GM21390 (cell line): ENCODE measurements at regions not wholly inside any gene's neighbourhood (a gene's known extent, or its start where the extent isn't known, plus 50 kb on each side); places are given as distances from the start of the nearest gene placed in this dataset.

Source experiments
- ATAC-seq: cut with Tn5 transposase; IDR thresholded peaks from one replicate; pipeline ENCODE4 v1.9.1; 2021; ENCODE audit not compliant: unreplicated experiment

DNA sequence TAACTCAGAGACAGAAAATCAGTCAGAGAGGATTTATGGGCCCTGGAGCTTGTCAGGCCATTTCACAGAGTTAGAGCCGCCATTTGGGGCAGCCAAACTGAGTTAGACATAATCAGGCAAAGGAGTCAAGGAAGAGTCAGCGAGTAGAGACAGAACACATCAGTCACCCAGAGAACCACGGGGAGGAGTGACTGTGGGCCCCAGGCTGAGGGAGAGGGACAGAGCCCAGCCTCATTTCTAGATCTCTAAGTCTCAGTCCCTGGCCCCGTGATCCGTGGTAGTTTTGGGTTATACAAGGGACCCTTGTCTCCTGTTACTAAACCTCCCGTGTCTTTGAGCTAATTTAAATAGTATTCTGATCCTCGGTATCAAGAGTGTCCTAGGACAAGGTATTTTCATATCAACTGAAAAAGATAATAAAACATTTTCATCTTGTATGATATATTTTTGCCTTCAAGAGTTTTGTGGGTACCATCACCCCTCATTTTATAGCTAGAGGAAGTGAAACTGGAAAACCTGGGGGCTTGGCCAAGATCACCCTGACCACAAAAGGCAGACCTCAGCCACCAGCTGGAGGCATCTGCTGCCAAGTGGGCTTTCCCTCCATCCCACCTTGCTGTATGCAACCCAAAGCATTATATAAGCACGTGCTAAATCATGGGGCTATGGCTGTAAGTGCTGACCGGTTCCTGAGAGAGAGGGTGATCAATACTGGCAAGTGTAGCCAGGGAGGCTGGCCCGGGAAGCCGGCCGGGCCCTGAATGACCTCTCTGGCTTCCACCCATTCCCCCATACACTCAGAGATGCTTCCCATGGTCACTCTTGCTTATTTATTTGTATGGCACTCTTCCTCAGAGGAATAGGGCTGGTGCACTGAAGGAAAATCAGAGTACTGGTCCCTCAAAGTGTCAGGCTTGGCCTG lies 204.1 kb downstream of the BCOR start:
- peak; percentile 55 for ATAC-seq

DNA sequence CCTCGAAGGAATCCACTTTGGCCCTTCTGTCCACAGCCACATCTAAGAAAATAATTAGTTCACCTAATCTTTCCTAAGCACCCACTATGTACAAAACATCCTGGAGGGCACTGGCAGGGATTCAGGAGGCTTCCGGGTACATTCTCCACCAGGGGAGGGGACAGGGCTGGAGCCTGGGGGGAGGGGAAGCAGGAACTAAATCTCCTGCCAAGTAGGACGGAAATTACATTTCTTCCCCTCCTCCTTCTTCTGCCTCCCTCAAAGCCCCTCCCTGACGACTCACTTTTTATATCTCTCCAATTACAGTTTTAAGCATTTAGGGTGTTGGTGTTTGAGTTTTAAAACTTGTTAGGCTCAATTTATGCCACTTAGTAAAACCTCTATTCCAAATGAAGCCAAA lies 203.1 kb downstream of the BCOR start:
- ATAC-seq = no peak

DNA sequence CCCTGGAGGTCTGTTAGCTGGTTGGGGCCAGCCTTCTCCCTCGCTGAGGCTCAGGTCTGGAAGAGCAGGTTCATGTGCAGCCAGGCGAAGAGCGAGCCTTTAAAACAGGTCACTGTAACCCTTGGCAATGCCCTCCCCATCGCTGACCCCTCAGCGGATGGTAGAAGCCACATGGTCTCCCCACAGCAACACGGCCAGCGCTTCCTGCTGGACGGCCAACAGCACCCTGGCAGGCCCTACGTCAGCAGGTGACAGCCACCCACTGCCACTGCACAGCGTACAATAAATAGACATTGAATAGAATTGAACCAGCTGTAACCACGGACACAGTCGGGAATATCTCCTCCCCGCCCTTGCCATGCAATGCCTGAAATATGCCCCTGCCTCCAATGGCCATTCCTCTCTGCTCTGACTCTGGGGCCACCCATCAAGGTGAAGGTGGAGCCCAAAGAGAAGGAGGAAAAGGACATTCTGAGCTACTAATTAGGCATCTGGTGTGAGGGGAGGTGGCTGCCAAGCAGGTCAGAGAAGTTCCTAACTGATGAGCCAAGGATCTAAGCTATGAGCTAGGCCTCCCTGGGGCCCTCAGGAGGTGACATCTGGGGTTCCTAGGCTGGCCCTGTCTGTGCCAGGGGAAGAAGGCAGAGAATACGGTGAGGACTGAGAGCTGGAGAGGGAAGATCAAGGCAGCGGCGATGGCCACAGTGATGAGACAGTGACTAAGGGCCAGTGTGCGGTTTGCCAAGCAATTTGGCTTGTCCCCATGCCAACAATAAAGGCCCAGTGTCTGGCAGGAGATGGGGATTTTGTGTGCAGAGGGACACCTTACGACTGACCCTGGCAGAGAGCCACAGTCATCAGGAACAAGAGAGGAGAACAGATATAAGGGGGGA lies 202.3 kb downstream of the BCOR start:
- no peak for ATAC-seq

DNA sequence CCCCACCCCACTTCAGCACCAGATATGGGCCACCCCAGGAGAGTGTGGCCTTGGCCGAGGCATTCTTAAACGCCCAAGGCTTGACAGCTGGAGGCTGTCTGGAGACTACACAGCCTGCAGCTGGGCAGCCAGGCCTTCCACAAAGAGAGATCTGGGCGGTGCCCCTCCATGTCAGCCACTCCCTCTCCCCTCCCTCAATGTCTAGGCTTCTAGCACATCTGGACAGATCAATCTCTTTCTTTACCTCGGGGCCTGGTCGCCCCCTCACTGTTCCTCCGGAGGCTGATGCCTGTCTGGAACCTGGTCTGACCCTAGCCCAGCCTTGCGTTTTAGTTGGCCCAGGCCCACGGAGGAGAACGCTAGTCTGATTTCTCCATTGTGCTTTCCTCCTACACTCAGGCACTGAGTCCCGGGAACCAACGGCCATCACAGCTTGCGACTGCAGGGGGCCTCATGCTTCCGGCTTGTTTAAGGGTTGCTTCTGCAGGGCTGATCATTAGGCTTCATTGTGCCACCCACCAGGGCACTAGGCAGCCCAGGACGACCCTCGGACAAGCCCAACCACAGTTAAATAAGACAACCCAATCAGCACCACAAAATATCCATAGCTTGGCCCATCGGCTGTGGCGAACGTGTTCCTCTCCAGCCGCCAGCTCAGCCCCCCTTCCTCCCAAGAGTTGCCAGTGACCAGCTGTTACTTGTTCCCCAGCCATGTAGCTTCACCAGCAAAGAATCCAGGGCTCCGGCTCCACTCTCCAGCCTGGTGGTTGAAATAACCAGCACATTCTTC lies 200.6 kb downstream of the BCOR start:
- ATAC-seq = no peak

DNA sequence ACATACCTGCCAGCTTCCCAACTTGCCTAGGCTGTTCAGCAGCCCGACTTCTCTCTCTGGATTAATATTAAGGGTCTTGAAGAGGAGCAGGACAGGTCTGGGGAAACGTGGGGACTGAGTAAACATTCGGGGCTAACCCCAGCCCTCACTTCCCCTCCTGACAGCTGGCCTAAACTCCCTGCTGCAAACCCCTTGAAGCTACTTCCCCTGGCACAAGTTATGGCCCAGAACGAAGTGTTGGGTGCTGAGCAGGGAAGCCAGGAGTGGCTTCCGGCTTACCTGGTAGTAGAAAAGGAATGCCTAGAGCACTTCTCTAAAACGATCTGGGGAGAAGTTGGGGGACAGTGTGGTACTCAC lies 200.0 kb downstream of the BCOR start:
- ATAC-seq = no peak

DNA sequence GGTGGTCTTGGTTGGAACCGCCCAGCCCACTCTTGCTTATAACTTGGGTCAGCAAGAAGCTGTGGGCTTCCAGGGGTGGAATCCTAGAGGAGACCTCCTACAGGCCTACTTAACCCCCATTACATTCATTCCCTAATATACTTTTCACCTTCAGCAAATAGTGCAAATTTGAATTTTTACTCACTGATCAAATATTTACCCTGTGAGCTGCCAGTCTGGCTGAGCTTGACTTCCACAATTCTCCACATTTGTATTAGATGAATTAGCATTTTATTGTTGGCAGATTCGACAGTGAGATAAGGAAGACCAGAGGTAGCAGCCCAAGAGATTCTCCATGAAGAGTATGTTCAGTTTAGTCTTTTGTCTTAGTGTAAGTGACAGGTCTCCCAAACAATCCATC lies 199.6 kb downstream of the BCOR start:
- no peak for ATAC-seq

DNA sequence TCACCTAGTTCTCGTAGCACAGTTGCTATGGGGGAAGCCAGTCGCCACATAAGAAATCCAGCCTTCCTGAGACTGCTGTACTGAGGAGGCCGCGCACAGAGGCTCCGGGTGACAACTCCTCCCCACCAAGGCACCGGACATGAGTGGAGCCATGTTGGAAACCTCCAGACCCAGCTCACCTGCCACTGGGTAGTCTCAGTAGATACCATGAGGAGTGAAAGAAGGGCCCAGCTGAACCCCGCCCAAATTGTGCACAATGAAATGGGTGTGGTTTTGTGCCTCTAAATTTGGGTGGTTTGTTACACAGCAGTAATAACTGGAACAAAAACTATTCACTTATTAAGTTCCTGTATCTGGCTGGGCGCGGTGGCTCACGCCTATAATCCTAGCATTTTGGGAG lies 198.7 kb downstream of the BCOR start:
- ATAC-seq = no peak

DNA sequence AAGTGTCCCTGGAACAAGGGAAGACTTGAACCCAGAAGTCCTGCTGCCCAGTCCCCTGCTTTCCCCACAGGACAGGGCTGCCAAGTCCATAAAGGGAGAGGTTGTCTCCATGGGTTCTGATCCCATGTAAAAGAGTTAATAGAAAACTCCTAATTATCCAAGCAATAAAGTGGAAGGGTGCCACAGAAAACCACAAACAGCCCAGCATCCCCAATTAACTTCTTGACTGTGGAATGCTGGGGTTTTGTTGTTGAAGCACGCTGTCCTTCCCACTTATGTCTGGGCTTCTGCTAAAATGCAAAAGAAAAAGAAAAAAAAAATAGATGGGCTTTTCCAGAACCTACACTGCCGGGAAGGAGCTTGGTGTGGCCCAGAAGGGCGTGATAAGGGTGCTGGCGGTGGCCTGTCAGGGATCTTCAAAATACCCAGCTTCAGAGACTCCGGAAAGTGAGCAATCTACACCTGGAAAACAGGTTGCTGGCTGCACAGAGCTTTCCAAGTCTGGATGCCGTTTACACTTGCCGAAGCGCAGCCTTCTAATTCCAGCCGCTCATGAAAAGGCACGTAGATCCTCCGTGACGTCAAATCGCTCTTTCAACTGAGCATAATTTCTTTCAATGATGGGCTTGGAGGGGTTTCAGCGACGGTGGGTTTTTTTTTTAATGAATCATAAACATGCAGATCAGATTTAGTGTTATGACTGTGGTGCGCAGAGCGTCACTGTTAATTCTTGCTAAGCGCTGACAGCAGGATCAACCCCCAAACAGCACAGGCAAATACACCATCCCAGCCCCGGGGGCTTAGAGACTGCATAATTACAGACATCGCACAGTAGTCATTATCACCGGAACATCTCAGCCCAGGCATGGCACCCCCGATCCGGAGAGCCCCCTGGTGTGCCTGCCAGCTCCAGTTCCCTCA lies 197.6 kb downstream of the BCOR start:
- ATAC-seq = no peak

DNA sequence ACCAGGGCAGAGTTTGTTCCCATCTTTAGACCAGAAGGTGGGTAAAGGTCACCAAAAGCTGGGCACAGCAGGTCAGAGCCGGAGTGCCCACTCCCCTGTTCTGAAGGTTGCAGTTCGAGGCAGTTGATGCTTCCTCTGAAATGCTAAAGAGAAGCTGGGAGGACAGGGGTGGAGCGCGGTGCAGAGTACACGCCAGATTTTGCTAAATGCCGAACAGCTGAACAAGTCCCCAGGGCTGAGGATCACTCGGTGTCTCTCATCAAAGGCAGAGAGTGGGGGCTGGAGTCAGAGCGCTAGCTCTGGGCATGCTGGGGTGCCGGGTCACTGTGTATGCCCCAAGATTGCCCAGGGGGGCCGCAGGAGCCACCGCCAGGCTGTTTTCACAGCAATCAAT lies 197.0 kb downstream of the BCOR start:
- no peak for ATAC-seq

DNA sequence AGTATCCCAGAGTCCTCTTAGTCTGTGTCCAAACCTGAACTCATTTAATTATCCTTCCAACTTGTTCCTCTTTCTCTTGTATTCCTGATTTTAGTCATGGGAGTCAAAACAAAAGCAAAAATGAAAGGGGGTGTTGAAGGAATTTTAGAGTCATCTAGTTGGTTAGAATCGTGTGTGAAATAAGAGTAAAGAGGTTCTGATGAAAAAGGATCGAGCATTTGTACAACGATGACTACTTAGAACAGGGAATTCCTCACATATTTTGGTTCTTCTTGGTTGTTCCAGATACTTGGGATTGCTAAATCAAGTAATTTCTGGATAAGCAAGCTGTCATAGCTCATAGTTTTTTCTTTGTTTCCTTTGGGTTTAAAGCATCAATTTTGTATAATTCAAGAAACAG lies 194.4 kb downstream of the BCOR start:
- ATAC-seq = no peak

DNA sequence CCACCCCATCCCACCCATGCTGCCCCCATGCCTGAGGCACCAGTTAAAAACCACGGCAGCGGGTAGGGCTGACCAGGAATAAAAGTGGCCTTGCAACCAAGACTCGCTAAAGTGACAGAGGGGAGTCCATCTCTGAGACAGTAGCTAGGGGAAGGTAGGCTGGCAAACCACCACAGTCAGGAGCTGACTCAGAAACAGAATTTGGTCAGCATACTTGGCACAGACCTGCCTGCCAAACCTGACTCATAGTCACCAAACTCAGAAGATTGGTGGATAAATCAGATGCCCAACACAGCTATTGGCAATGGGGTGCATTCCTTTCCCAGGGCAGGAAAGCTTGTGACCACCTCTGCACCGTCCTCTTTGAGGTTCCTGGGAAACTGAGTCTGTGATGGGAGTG lies 193.8 kb downstream of the BCOR start:
- ATAC-seq = no peak

DNA sequence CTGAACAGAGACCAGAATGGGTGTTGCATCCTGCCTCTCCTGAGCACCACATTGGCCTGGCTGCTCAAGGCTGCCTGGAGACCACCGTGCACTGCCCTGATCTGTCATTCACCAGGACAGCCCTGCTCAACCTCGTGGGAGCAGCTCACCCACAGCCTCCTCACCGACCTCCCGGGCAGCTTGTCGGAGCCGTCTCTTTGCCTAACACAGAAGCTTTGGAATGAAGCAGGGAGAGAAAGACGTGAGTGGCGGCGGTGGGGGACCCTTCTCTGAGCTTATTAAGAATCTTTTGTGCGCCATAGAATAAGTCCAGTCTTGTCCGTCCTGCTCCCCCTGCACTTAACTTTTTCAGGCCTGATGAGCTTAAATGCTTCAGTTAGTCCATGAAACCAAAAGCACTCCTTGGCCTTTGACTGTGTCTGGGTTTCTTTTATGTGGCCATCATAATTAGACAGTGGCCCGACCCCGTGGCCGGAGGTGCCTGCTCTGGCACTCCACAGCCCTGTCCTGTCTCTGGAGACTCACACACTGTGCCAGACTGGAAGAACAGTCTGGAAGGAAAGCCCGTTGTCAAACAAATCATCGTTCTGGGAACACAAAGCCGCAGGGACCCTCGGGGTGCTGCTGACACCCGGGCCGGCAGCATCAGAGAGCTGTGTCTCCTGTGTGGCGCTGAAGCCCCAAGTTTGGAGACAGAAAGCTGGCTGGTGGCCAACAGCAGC lies 192.8 kb downstream of the BCOR start:
- ATAC-seq = no peak

DNA sequence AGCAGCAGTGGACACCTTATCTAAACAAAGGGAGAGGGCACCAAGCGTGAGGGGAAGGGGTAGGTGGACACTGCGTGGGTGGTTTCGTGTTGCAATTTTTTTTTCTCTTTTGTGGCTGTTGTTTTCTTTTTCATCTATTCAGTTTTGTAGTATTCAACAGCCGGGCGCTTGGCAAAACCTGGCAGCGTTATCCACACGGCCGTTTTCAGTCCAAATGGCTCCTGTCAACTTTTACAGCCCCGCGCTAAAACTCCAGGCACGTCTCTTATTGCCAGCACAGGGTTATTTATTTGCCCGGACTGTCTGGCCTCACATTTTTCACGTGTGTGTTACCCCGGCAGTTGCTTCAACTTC lies 192.2 kb downstream of the BCOR start:
- ATAC-seq = no peak

DNA sequence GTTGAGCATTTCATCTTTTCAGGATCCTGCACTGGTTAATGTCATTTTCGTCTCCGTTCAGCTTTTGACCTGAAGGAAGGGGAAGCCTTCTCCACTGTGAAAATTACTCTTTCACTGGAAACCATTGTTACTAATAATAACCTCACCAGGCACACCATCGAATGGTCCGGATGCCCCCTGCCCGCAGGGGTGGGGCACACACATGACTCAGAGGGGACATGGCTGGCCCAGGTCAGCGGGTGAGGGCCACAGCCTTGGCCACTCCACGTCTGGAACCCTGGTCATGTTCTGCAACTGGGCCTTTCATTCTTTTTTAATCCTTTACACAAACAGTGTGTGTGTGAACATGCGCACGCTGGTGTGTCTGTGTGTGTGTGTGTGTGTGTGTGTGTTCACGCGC lies 191.8 kb downstream of the BCOR start:
- ATAC-seq = no peak

DNA sequence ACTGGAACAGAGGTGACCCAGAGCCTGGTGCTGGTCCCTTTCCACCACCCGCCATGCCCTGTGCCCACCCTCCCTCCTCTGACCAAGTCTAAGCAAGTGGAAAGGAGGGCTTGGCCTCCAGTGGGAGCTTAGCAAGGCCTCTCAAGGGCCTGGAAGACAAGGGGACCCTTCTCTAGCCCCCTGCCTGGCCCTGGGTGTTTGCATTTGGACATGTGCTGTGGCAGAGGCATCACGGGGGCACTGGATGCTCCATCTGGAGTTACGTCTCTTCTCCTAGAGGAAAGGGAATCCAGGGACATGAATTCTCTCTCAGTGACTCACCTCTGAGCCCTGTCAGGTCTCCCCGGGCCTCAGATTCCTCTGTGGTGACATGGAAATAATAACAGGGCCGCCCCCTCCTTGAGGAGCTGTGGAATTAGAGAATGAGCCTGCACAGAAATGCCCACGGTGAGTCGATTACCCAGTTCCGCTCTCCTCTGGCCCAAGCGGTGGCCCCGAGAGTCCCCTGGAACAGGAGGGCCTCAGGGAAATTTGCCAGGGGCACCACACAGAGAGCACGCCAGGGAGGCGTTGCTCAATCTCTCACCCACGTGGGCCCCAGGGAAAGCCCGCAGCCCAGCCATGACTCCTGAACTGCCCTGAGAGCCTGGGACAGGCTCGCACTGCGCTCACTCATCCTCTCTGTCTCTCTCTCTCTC lies 189.6 kb downstream of the BCOR start:
- ATAC-seq = no peak

DNA sequence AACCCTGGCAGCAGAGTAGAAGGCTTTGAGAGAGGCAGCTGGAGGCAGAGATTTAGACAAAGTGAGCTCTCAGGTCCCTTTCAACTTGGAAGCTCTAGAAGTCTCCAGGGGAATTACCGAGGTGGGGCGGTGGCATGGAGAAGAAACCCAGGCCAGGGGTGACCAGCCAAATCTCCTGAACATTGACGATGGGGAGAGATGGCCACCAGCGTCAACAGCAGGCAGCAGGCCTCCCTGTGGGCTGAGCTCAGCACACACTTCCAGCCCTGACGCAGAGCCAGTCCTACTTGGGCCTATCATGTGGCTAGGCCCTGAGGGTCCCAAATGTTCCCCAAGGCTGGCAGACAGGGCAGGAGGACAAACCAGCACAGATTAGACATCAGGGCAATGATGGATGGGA lies 187.8 kb downstream of the BCOR start:
- no peak for ATAC-seq

DNA sequence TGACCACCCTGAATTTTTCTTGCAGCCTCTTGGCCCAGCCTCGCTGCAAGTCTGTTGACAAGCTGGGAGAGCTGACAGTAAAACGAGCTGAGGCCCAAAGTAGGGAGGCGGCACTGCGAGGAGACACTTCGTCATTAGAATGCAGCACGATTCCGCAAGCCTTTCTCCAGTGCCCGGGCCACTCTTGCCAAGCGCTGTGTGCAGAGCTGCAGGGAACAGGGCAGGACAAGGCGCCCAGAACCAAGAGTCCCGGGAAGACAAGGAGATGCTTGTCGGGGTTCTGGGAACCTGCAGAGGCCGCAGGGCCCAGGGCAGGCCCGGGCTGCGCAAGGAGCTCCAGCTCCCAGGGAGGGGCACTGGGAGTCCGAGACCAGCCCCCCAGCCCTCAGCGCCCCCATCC lies 187.1 kb downstream of the BCOR start:
- no peak for ATAC-seq

DNA sequence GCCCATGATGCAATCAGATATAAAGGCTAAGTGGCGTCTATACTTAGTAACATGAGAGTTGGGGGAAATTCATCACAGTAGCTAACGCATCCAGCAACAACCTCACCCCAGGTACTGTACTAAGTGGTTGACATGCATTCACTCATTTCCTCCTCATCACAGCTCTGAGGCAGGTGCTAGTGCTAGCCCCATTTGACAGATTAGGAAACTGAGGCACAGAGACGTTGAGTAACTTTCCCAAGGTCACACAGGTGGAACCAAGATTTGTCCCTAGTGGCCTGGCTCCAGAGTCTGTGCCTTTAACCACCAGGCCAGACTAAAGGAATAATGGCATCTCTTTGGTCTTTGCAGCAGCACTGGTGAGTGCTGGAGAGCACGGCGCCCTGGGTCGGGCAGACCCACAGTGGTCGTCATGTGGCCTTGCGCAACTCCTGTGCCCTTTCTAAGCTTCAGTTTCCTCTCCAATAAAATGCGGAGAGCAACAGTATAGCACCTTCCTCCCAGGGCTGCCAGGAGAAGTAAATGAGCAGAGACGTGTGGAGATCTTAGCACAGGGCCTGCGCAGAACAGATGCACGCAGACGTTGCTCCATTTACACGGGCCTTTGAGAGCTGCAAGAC lies 186.4 kb downstream of the BCOR start:
- no peak for ATAC-seq

DNA sequence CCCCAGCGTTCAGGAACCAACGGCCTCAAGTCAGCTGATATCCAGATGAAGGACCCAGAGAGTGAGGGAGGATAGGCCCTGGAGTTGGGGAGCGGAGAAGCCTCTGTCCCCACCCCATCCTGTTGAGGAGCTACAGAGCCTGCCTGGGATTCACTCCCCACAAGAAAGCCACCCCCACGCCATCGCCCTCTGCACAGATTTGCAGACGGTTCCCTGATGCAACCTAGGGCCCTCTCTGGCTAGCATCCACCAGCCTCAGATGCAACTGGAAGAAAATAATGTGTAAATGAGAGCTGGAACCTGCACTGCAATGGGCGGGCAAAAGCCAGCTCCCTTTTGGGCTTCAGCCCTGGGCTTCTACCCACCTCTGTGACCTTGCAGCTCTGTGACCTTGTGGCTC lies 185.6 kb downstream of the BCOR start:
- no peak for ATAC-seq
